Mucosa of stomach (tissue), 1 donor: ENCODE measurements at regions not wholly inside any gene's neighbourhood (a gene's known extent, or its start where the extent isn't known, plus 50 kb on each side); places are given as distances from the start of the nearest gene placed in this dataset.
"Not testable (repeated sequence)": the region's sequence is repeated elsewhere in the genome, so short reads cannot be mapped to it uniquely, and the experiment has no call there.

Experiments
- H3K27me3 ChIP-seq: one replicate; pipeline ENCODE4 v1.7.0; 2013; ENCODE audit warnings: mild to moderate bottlenecking, low read length; ENCODE audit not compliant: control insufficient read depth, insufficient read depth
- H3K36me3 ChIP-seq: one replicate; pipeline ENCODE4 v1.7.0; 2013; ENCODE audit warnings: low read length; ENCODE audit not compliant: control insufficient read depth, insufficient read depth
- H3K4me1 ChIP-seq: one replicate; pipeline ENCODE4 v1.7.0; 2013; ENCODE audit warnings: mild to moderate bottlenecking, low read length; ENCODE audit not compliant: control insufficient read depth, insufficient read depth
- H3K4me3 ChIP-seq: one replicate; pipeline ENCODE4 v1.7.0; 2013; ENCODE audit warnings: low read length
- H3K9ac ChIP-seq: one replicate; pipeline ENCODE4 v1.7.0; 2013; ENCODE audit warnings: mild to moderate bottlenecking, low read length, moderate library complexity
- H3K9me3 ChIP-seq: one replicate; pipeline ENCODE4 v1.7.0; 2013; ENCODE audit warnings: mild to moderate bottlenecking, low read length, moderate library complexity; ENCODE audit not compliant: control insufficient read depth
- donor health status: Pancreatic carcinoma.

GRCh38 chr12:11540615-11541310 lies 108.7 kb upstream of the ETV6 start:
- Histone ChIP-seq H3K36me3 (no peaks in the 10 kb centered on the region), H3K4me1 (no peaks in the 10 kb centered on the region), H3K4me3 (no peak overlapping the region), H3K27me3 (no peaks in the 10 kb centered on the region), H3K9me3 (no peaks in the 10 kb centered on the region), H3K9ac (no peak overlapping the region)

DNA sequence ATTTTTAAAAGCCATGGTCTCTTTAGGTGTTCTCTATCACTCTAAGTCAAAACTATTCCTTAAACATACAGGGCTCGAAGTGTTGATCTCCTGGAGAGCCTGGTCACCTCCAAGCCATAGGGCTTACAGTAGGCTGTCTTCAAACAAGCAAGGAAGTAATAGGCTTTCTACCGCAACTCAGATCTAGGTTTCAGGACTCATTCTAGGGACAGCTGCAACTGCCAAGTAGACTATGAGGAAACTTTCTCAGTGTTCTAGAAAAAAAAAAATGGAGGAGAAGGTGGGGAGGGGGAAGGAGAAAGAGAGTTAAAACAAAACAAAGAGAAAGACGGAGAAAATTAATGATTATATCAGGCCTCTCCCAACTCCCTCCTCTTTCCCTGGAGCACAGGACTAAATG lies 106.9 kb upstream of the ETV6 start:
- Histone ChIP-seq H3K4me1 (no peaks in the 10 kb centered on the region), H3K36me3 (no peaks in the 10 kb centered on the region), H3K27me3 (no peaks in the 10 kb centered on the region), H3K4me3 (no peak overlapping the region), H3K9me3 (no peaks in the 10 kb centered on the region), H3K9ac (no peak overlapping the region)

DNA sequence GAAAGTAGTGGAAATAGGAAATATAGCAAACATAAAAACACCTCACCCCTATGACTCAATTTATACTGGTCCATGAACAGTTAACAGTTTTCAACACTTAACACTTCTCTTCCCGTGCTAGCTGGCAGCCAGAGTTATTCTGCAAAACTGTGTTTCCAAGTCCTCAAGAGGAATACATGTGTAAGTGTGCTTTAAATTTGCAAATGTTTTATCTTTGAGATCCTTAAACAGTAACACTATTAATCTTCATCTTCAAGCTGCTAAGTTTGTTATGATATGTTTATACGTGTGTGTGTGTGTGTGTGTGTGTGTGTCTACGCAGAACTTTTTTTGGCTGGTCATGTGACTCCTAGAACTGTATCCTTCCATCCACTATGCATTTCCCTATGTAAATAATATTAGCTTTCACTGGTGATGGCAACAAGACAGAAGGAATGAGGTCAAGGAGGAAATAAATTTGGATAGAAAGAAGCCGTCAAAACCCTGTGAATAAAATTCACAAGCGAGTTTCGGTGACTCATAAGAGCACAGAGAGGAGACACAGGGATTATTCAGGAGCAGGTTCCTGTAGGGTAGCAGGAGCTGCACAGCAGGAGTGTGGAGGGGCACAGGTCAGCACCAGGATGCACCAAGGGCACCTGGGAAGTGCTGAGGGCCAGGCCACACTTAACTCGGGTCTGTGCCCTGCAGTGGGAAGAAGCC lies 105.9 kb upstream of the ETV6 start:
- no peaks in the 10 kb centered on the region for H3K27me3 ChIP-seq
- H3K9me3 ChIP-seq, result no peaks in the 10 kb centered on the region
- H3K4me1 ChIP-seq, result no peaks in the 10 kb centered on the region
- no peak overlapping the region for H3K4me3 ChIP-seq
- no peaks in the 10 kb centered on the region for H3K36me3 ChIP-seq
- H3K9ac ChIP-seq, result no peak overlapping the region

DNA sequence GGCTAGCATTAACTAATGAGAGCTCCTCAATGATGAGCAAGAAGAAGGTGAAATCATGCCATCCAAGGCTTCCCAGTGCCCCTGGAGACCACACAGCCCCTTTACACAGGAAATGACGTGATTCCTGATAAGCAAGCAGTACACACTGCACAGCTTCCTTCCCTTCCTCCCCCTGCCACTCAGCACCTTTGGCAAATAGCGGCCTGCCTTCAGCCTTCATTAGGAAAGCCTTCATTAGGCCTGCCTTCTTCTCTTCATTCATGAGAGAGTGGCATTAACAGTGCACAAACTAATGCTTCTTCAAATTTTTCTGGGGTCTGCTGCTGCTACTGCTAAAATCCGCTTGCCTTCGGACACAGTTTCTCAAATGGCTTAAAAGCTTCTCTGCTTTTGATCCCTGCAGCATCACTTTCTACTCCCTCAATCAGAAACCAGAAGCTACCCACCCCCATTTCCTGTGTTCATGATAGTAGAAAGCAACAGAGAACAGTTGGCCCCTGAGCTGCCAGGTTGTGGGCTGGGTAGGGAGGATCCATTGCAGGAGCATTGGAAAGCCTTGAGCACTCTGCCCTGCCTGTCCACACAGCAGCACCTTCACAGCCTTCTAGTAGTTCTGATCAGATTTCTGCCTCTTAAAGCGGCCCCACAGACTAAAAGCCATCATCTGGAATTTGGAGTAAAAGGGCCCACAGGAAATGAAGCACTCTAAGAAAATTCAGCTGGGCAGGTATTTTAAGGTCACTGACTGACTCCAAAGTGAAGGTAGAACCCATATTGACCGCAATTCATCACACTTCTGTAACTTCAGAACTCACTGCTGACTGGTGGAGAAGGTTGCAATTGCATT lies 103.8 kb upstream of the ETV6 start:
- Histone ChIP-seq H3K36me3 (no peaks in the 10 kb centered on the region), H3K9ac (no peak overlapping the region), H3K4me3 (no peak overlapping the region), H3K9me3 (no peaks in the 10 kb centered on the region), H3K4me1 (no peaks in the 10 kb centered on the region), H3K27me3 (no peaks in the 10 kb centered on the region)

- H3K4me1 ChIP-seq, H3K27me3 ChIP-seq, H3K9me3 ChIP-seq, H3K4me3 ChIP-seq, H3K36me3 ChIP-seq, H3K9ac ChIP-seq: not testable (repeated sequence)
Measured at GRCh38 chr12:11546582-11547270, 102.7 kb upstream of the ETV6 start.

- H3K4me1 ChIP-seq, H3K36me3 ChIP-seq, H3K4me3 ChIP-seq, H3K9ac ChIP-seq, H3K27me3 ChIP-seq, H3K9me3 ChIP-seq: not testable (repeated sequence)
Measured at GRCh38 chr12:11547271-11547646, 102.2 kb upstream of the ETV6 start.

GRCh38 chr12:11549119-11549518 lies 100.4 kb upstream of the ETV6 start:
- H3K4me1 ChIP-seq, result no peaks in the 10 kb centered on the region
- H3K36me3 ChIP-seq, result no peaks in the 10 kb centered on the region

DNA sequence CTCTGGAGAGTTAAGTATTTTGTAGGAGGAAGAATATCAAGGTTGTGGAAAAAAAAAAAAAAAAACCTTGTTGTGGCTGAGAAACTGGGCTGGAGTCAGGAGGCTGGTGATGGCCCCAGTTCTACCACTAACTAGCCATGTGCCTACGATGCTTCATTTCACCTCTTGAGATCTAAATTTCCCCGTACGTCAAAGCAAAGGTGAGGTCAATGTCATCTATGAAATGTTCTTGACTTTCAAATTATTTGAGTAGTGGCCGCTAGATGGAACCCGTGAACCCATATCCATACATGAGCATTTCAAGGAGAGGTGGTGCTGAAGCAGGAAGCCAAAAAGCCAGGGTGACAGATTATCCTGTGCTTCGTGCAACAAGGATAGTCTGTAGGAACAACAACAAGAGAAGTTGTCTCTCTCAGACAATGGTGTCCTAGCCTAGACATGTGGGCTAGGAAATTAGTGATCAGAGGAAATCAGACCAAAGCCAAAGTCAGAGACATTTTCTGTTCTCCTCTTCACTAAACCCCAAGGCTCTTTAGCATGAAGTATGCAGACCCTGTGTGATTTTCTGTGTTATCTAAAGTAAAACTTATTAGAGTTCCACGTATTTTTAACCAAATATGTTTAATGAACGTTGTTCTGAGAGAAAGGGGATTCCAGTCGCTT lies 95.5 kb upstream of the ETV6 start:
- H3K27me3 ChIP-seq, result no peaks in the 10 kb centered on the region
- no peak overlapping the region for H3K4me3 ChIP-seq
- no peaks in the 10 kb centered on the region for H3K9me3 ChIP-seq
- H3K36me3 ChIP-seq, result no peaks in the 10 kb centered on the region
- H3K9ac ChIP-seq, result no peak overlapping the region
- H3K4me1 ChIP-seq, result peaks cover 15% of the 10 kb centered on the region

More at GRCh38 chr12:11549119-11549518, 100.4 kb upstream of the ETV6 start:
- no peaks in the 10 kb centered on the region for H3K27me3 ChIP-seq
- H3K9ac ChIP-seq, result no peak overlapping the region
- no peaks in the 10 kb centered on the region for H3K9me3 ChIP-seq
- H3K4me3 ChIP-seq, result no peak overlapping the region

DNA sequence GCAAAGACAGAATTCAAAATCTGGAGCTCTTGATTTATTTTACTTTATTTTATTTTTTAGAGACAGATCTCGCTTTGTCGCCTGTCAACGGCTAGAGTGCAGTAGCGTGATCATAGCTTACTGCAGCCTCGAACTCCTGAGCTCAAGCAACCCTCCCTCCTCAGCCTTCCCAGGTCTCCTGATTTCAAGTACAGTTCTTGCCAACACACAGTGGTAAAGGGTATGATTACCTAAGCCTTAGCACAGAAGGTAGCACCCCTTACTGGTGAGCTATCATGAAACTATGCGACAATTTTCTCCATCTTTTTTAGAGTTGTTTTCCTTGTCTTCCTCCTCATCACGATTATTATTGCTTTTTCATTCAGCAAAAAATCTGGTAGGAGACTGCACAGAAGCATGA lies 94.3 kb upstream of the ETV6 start:
- H3K9me3 ChIP-seq, result no peaks in the 10 kb centered on the region
- H3K36me3 ChIP-seq, result no peaks in the 10 kb centered on the region
- no peak overlapping the region for H3K4me3 ChIP-seq
- no peak overlapping the region for H3K9ac ChIP-seq
- H3K4me1 ChIP-seq, result peaks cover 15% of the 10 kb centered on the region
- no peaks in the 10 kb centered on the region for H3K27me3 ChIP-seq

DNA sequence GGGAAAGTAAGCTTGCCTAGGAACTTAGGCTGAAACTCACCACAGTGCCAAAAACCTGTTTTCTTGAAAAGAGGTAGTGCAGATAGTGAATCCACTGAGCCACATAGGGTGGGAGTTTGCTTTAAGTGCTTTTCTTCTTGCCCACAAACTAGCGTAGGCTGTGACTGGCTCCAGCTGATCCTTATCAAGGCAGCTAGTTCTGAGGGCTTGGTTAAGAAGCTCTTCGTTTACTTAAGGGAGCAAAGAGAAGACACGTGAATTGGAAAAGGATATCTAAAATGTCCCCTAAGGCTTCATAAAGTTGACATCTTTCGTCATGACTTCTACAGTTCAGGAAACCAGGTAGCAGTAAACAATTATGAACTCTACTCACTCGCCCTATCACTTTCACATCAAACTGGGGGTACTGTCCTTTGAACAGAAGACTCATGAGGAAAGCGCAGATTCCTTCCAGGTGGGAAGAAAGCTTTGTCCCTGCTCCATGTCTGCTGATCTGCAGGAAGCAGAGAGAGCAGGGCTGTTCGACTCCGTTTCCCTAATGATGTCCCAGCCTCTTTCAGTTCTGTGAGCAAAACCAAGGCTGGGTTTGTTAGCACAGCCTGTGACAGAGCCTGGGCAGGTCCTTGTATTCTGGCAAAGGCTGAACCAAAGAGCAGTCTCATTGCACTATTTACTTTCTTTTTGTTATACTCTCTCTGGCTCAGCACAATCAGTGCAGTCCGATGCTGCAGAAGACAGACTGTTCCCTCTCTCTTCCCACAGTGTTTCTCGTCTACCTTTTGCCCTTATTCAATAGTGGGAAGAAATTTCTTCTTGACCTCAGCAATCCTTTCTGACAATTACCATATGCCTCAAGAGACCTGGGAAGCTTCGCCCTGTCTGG lies 93.5 kb upstream of the ETV6 start:
- H3K36me3 ChIP-seq, result no peaks in the 10 kb centered on the region
- no peak overlapping the region for H3K4me3 ChIP-seq
- peak overlapping the region; percentile 19 for H3K9ac ChIP-seq

GRCh38 chr12:11556682-11557081 lies 92.8 kb upstream of the ETV6 start:
- H3K4me3 ChIP-seq, result no peak overlapping the region
- H3K27me3 ChIP-seq, result no peaks in the 10 kb centered on the region
- no peaks in the 10 kb centered on the region for H3K36me3 ChIP-seq
- H3K4me1 ChIP-seq, result peaks cover 15% of the 10 kb centered on the region
- H3K9ac ChIP-seq, result peak overlapping the region; percentile 11
- no peaks in the 10 kb centered on the region for H3K9me3 ChIP-seq

More for the DNA sequence above, 93.5 kb upstream of the ETV6 start:
- no peaks in the 10 kb centered on the region for H3K9me3 ChIP-seq
- H3K4me1 ChIP-seq, result peaks cover 15% of the 10 kb centered on the region
- no peaks in the 10 kb centered on the region for H3K27me3 ChIP-seq
